H9 (cell line): ENCODE measurements at regions not wholly inside any gene's neighbourhood (a gene's known extent, or its start where the extent isn't known, plus 50 kb on each side); places are given as distances from the start of the nearest gene placed in this dataset.
A peak's percentile ranks its signal among the peaks of the same experiment; 100 is the strongest.

Source experiments
- DNase-seq: peaks from one replicate; pipeline ENCODE4 v3.0.0-alpha.2; 2017
- H2AFZ ChIP-seq: one replicate; pipeline ENCODE4 v1.6.1; 2013; ENCODE audit warnings: mild to moderate bottlenecking, low read length, control low read depth, moderate library complexity
- H2AK5ac ChIP-seq: 2 replicates; pipeline ENCODE4 v1.6.1; 2013; ENCODE audit warnings: low read length, control low read depth, mixed read lengths; ENCODE audit not compliant: insufficient read length
- H2BK120ac ChIP-seq: one replicate; pipeline ENCODE4 v1.6.1; 2013; ENCODE audit warnings: low read depth, mild to moderate bottlenecking, low read length, control low read depth, inconsistent platforms; ENCODE audit not compliant: poor library complexity, severe bottlenecking
- H2BK12ac ChIP-seq: 2 replicates; pipeline ENCODE4 v1.6.1; 2013; ENCODE audit warnings: low read length, control low read depth, mixed read lengths, low read depth; ENCODE audit not compliant: insufficient read length
- H2BK15ac ChIP-seq: 2 replicates; pipeline ENCODE4 v1.6.1; 2013; ENCODE audit warnings: low read depth, low read length, control low read depth
- H2BK20ac ChIP-seq: one replicate; pipeline ENCODE4 v1.6.1; 2013; ENCODE audit warnings: low read depth, mild to moderate bottlenecking, low read length, control low read depth, inconsistent platforms; ENCODE audit not compliant: poor library complexity, severe bottlenecking
- H2BK5ac ChIP-seq: 2 replicates; pipeline ENCODE4 v1.6.1; 2013; ENCODE audit warnings: low read length, control low read depth, mixed read lengths; ENCODE audit not compliant: insufficient read length
- H3K14ac ChIP-seq: 2 replicates; pipeline ENCODE4 v1.6.1; 2013; ENCODE audit warnings: low read length, control low read depth; ENCODE audit not compliant: insufficient read depth
- H3K18ac ChIP-seq: 2 replicates; pipeline ENCODE4 v1.6.1; 2013; ENCODE audit warnings: low read depth, mild to moderate bottlenecking, mixed read lengths, low read length, control low read depth; ENCODE audit not compliant: insufficient read length
- H3K23ac ChIP-seq: 2 replicates; pipeline ENCODE4 v1.6.1; 2013; ENCODE audit warnings: low read length, control low read depth, mixed read lengths, low read depth; ENCODE audit not compliant: insufficient read length
- H3K23me2 ChIP-seq: 2 replicates; pipeline ENCODE4 v1.6.1; 2013; ENCODE audit warnings: low read depth, mild to moderate bottlenecking, mixed read lengths, low read length, control low read depth; ENCODE audit not compliant: insufficient read length, poor library complexity, severe bottlenecking
- H3K27ac ChIP-seq: 2 replicates; pipeline ENCODE4 v1.5.1; 2013; ENCODE audit warnings: low read length, control low read depth, mixed read lengths, low read depth; ENCODE audit not compliant: insufficient read length
- H3K27me3 ChIP-seq: 2 replicates; pipeline ENCODE4 v1.6.1; 2013; ENCODE audit warnings: low read length, control low read depth, inconsistent platforms; ENCODE audit not compliant: insufficient read depth
- H3K4ac ChIP-seq: 2 replicates; pipeline ENCODE4 v1.6.1; 2013; ENCODE audit warnings: low read depth, mild to moderate bottlenecking, control low read depth, inconsistent platforms, low read length, moderate library complexity
- H3K4me1 ChIP-seq: 2 replicates; pipeline ENCODE4 v1.6.1; 2013; ENCODE audit warnings: low read length, control low read depth, inconsistent platforms; ENCODE audit not compliant: insufficient read depth
- H3K4me2 ChIP-seq: 2 replicates; pipeline ENCODE4 v1.6.1; 2013; ENCODE audit warnings: low read length, control low read depth, mixed read lengths; ENCODE audit not compliant: insufficient read length, insufficient read depth
- H3K56ac ChIP-seq: 2 replicates; pipeline ENCODE4 v1.6.1; 2013; ENCODE audit warnings: low read depth, mild to moderate bottlenecking, mixed read lengths, low read length, control low read depth; ENCODE audit not compliant: insufficient read length
- H3K79me1 ChIP-seq: 2 replicates; pipeline ENCODE4 v1.6.1; 2013; ENCODE audit warnings: low read depth, mild to moderate bottlenecking, moderate library complexity, low read length, control low read depth, inconsistent platforms; ENCODE audit not compliant: insufficient read depth, poor library complexity, severe bottlenecking
- H3K79me2 ChIP-seq: 2 replicates; pipeline ENCODE4 v1.6.1; 2013; ENCODE audit warnings: low read length, control low read depth, inconsistent platforms; ENCODE audit not compliant: insufficient read depth
- H3K9ac ChIP-seq: 2 replicates; pipeline ENCODE4 v1.6.1; 2013; ENCODE audit warnings: low read length, control low read depth, mixed read lengths; ENCODE audit not compliant: insufficient read length; ENCODE audit errors: extremely low read depth
- H3K9me3 ChIP-seq: one replicate; pipeline ENCODE4 v1.6.1; 2013; ENCODE audit warnings: low read depth, low read length, inconsistent platforms; ENCODE audit not compliant: control insufficient read depth
- H3T11ph ChIP-seq: one replicate; pipeline ENCODE4 v1.6.1; 2013; ENCODE audit warnings: mild to moderate bottlenecking, low read length, control low read depth, inconsistent platforms
- H4K20me1 ChIP-seq: one replicate; pipeline ENCODE4 v1.6.1; 2013; ENCODE audit not compliant: control insufficient read depth, insufficient read length, insufficient read depth
- H4K5ac ChIP-seq: 2 replicates; pipeline ENCODE4 v1.6.1; 2013; ENCODE audit warnings: low read depth, mild to moderate bottlenecking, mixed read lengths, low read length, control low read depth; ENCODE audit not compliant: insufficient read length
- H4K8ac ChIP-seq: replicated peaks from 2 replicates; pipeline ENCODE4 v1.6.1; 2013; ENCODE audit warnings: low read length, control low read depth, mixed read lengths, low read depth; ENCODE audit not compliant: insufficient read length
- H4K91ac ChIP-seq: 2 replicates; pipeline ENCODE4 v1.6.1; 2013; ENCODE audit warnings: low read depth, mild to moderate bottlenecking, moderate library complexity, mixed read lengths, low read length, control low read depth; ENCODE audit not compliant: insufficient read length
- H3K27ac Mint-ChIP-seq, 3 experiments: 2 replicates in 2 of 3; 3 replicates in 1 of 3; pipeline ENCODE4 v1.8.0; 2020 to 2021; ENCODE audit warnings: mixed read lengths in 3 of 3, mild to moderate bottlenecking in 1 of 3, moderate library complexity in 1 of 3
- H3K27me3 Mint-ChIP-seq: 2 replicates; pipeline ENCODE4 v1.8.0; 2021; ENCODE audit warnings: low read depth, mild to moderate bottlenecking, moderate library complexity, mixed read lengths
- H3K36me3 Mint-ChIP-seq, 3 experiments: 2 replicates in 2 of 3; 3 replicates in 1 of 3; pipeline ENCODE4 v1.8.0; 2020 to 2021; ENCODE audit warnings: low read depth in 3 of 3, mixed read lengths in 3 of 3; ENCODE audit not compliant: insufficient read depth in 1 of 3
- H3K4me1 Mint-ChIP-seq, 2 experiments: 2 replicates each; pipeline ENCODE4 v1.8.0; 2020; ENCODE audit warnings: mixed read lengths in 2 of 2
- H3K4me3 Mint-ChIP-seq, 2 experiments: 2 replicates in 1 of 2; 3 replicates in 1 of 2; pipeline ENCODE4 v1.8.0; 2020 to 2021; ENCODE audit warnings: mild to moderate bottlenecking in 2 of 2, mixed read lengths in 2 of 2, moderate library complexity in 1 of 2
- H3K9me3 Mint-ChIP-seq, 2 experiments: 2 replicates in 1 of 2; 3 replicates in 1 of 2; pipeline ENCODE4 v1.8.0; 2020; ENCODE audit warnings: mild to moderate bottlenecking in 2 of 2, mixed read lengths in 2 of 2, moderate library complexity in 1 of 2
- CTCF ChIP-seq: fragments of 200-600 bp; sonication (generic); conservative IDR thresholded peaks from 3 replicates; pipeline ENCODE4 v1.8.0; 2021; ENCODE audit warnings: antibody characterized with exemption, mild to moderate bottlenecking
- WGBS: extraction: QIAGEN DNeasy Blood & Tissue Kit; methylation state at CpG from one replicate; pipeline ENCODE4 v1.1.7; 2013; ENCODE audit warnings: missing lambda C conversion rate, low lambda C conversion rate, mixed read lengths; ENCODE audit not compliant: insufficient read length; ENCODE audit errors: extremely low coverage; 5-methylcytosine and 5-hydroxymethylcytosine counted together

- Histone ChIP-seq H4K91ac (no peak overlapping the region), H2BK20ac (no peak overlapping the region), H3K18ac (no peak overlapping the region), H2AFZ (no peak overlapping the region), H3K4me2 (no peak overlapping the region), H3K9ac (no peak overlapping the region), H2BK15ac (no peak overlapping the region), H3K27ac (no peak overlapping the region), H3K23ac (no peak overlapping the region), H3T11ph (no peak overlapping the region), H3K79me2 (no peaks in the 10 kb centered on the region), H3K56ac (no peak overlapping the region), H3K9me3 (no peaks in the 10 kb centered on the region), H3K27me3 (peaks cover 31% of the 10 kb centered on the region; the same call in 1 of the 2 replicates), H4K8ac (no peak overlapping the region), H4K20me1 (no peaks in the 10 kb centered on the region), H3K14ac (no peak overlapping the region), H4K5ac (no peak overlapping the region), H3K79me1 (no peaks in the 10 kb centered on the region), H3K23me2 (no peaks in the 10 kb centered on the region), H3K4ac (no peak overlapping the region), H3K4me1 (0 out of 2 replicates have a peak, but pooled peaks cover 4% of the 10 kb centered on the region), H2AK5ac (no peak overlapping the region), H2BK120ac (no peak overlapping the region), H2BK5ac (no peak overlapping the region), H2BK12ac (no peak overlapping the region)
- Mint-ChIP-seq H3K27ac (peak overlapping the region in 2 of 3 experiments; percentile 38 to 78; a peak in 2 of 7 replicates), H3K27me3 (peaks cover 74% of the 10 kb centered on the region), H3K4me3 (peak overlapping the region in 1 of 2 experiments; percentile 49; a peak in 3 of 5 replicates), H3K4me1 (peaks cover 29 to 39% of the 10 kb centered on the region in 2 experiments), H3K36me3 (no peaks in the 10 kb centered on the region), H3K9me3 (peaks cover 0 to 10% of the 10 kb centered on the region in 2 experiments; a peak in 4 of 5 replicates)
- TF ChIP-seq CTCF: no peak
- WGBS: no CpG with 5 or more reads among the region's 9 CpGs
- DNase-seq: no peak
Observed at GRCh38 chr5:15026011-15026893, 154.7 kb upstream of the ANKH start.
